K562 (cell line): ENCODE measurements at regions not wholly inside any gene's neighbourhood (a gene's known extent, or its start where the extent isn't known, plus 50 kb on each side); places are given as distances from the start of the nearest gene placed in this dataset.
A peak's percentile ranks its signal among the peaks of the same experiment; 100 is the strongest.

Experiments used
- ARNT ChIP-seq, 2 experiments: fragments of 450-650 bp; IDR thresholded peaks; 2 replicates each; pipeline ENCODE4 v1.6.1; 2016; ENCODE audit warnings: mild to moderate bottlenecking in 1 of 2
- CBX5 ChIP-seq: IDR thresholded peaks from 2 replicates; pipeline ENCODE4 v1.6.1; 2014; ENCODE audit warnings: low read depth, borderline replicate concordance
- CEBPG ChIP-seq, 3 experiments: fragments of 200-800 bp in 1 of 3; sonication (Bioruptor generic) in 1 of 3; sonication (generic) in 1 of 3; formaldehyde crosslinking in 1 of 3; IDR thresholded peaks in 2 of 3; conservative IDR thresholded peaks in 1 of 3; 2 replicates each; pipeline versions ENCODE4 v1.6.1 to v1.8.0; 2016 to 2022; ENCODE audit warnings: missing compliant biosample characterization in 2 of 3, missing genetic modification characterization in 2 of 3, mild to moderate bottlenecking in 1 of 3, missing genetic modification reagents in 1 of 3
- CREBBP ChIP-seq: IDR thresholded peaks from one replicate; pipeline ENCODE4 v1.6.1; 2012; ENCODE audit warnings: low read depth, mild to moderate bottlenecking, control low read depth, inconsistent platforms, low read length
- E2F4 ChIP-seq: sonication (generic); formaldehyde crosslinking; IDR thresholded peaks from 2 replicates; pipeline ENCODE4 v1.8.0; 2022; ENCODE audit warnings: mild to moderate bottlenecking, low read depth, missing genetic modification reagents
- FOXM1 ChIP-seq, 2 experiments: fragments of 450-650 bp in 1 of 2; sonication (generic) in 1 of 2; formaldehyde crosslinking in 1 of 2; IDR thresholded peaks; 2 replicates each; pipeline versions ENCODE4 v1.6.1 to v1.9.0; 2017 to 2022; ENCODE audit warnings: low read depth in 2 of 2, mild to moderate bottlenecking in 2 of 2, missing genetic modification reagents in 1 of 2, moderate library complexity in 1 of 2
- HCFC1 ChIP-seq: IDR thresholded peaks from 2 replicates; pipeline ENCODE4 v1.6.1; 2012; ENCODE audit warnings: low read depth, low read length, improper control_type of control experiment
- IFI16 ChIP-seq: fragments of 250-450 bp; sonication (Bioruptor Pico); IDR thresholded peaks from 2 replicates; pipeline ENCODE4 v2.1.2; 2022; ENCODE audit warnings: mild to moderate bottlenecking, inconsistent platforms
- MAZ ChIP-seq, 2 experiments: fragments of 450-650 bp in 1 of 2; sonication (generic) in 1 of 2; formaldehyde crosslinking; IDR thresholded peaks in 1 of 2; conservative IDR thresholded peaks in 1 of 2; 2 replicates each; pipeline versions ENCODE4 v1.4.0 to v1.5.0; 2020; ENCODE audit warnings: mild to moderate bottlenecking in 1 of 2, missing genetic modification reagents in 1 of 2
- PKNOX1 ChIP-seq: fragments of 450-650 bp; IDR thresholded peaks from 2 replicates; pipeline ENCODE4 v1.6.1; 2016
- POLR2G ChIP-seq: fragments of 200-400 bp; formaldehyde crosslinking; IDR thresholded peaks from 2 replicates; pipeline ENCODE4 v1.6.1; 2017; ENCODE audit warnings: low read depth, mild to moderate bottlenecking, antibody characterized with exemption, low read length, moderate library complexity
- RBBP5 ChIP-seq: fragments of 200-600 bp; sonication (generic); IDR thresholded peaks from 2 replicates; pipeline ENCODE4 v1.6.1; 2012; ENCODE audit warnings: borderline replicate concordance, mild to moderate bottlenecking, low read length, control low read depth, inconsistent platforms; ENCODE audit not compliant: insufficient read depth, poor library complexity, severe bottlenecking
- RFX7 ChIP-seq: fragments of 250-450 bp; sonication (Bioruptor Pico); IDR thresholded peaks from 2 replicates; pipeline ENCODE4 v1.5.1; 2021; ENCODE audit warnings: mild to moderate bottlenecking
- RNF2 ChIP-seq: sonication (generic); IDR thresholded peaks from 2 replicates; pipeline ENCODE4 v1.6.1; 2016
- ZNF444 ChIP-seq: fragments of 250-450 bp; sonication (Bioruptor Pico); IDR thresholded peaks from 2 replicates; pipeline ENCODE4 v1.4.0; 2020; ENCODE audit warnings: mild to moderate bottlenecking, moderate library complexity
- ZNF76 ChIP-seq: fragments of 250-450 bp; sonication (Bioruptor Pico); IDR thresholded peaks from 2 replicates; pipeline ENCODE4 v1.4.0; 2020; ENCODE audit warnings: mild to moderate bottlenecking, moderate library complexity, borderline replicate concordance

GRCh38 chrX:41009850-41010846 lies 75.1 kb upstream of the USP9X start (continued):
- TF ChIP-seq MAZ (CRISPR knock-in tag; conservative IDR thresholded peaks at IDR 0.05 in 1 of 2, IDR thresholded peaks at IDR 0.05 in 1 of 2) (peak in 1 of 2 experiments; percentile 40; a peak in 1 of 4 replicates), HCFC1 (peak; percentile 59), CEBPG (CRISPR knock-in tag; IDR thresholded peaks at IDR 0.05) (peak; percentile 75; the same call in 1 of the 2 replicates), CEBPG (tag; conservative IDR thresholded peaks at IDR 0.05 in 1 of 2, IDR thresholded peaks at IDR 0.05 in 1 of 2) (peak; percentile 81 to 86), PKNOX1 (no peak; the same call in 1 of the 2 replicates), IFI16 (CRISPR knock-in tag) (no peak), CBX5 (no peak), CREBBP (no peak), ARNT (IDR thresholded peaks at IDR 0.05) (no peak), ZNF444 (CRISPR knock-in tag) (no peak), ZNF76 (CRISPR knock-in tag) (no peak), FOXM1 (IDR thresholded peaks at IDR 0.05; ENCODE audit: low read depth) (no peak), FOXM1 (CRISPR knock-in tag; IDR thresholded peaks at IDR 0.05; ENCODE audit: low read depth) (no peak), POLR2G (peak; percentile 84), RFX7 (no peak), RNF2 (0 out of 2 replicates have a peak, but pooled peaks have one; percentile 52), E2F4 (CRISPR knock-in tag) (no peak), RBBP5 (peak; percentile 39)
